ENCODE measurements at regions not wholly inside any gene's neighbourhood (a gene's known extent, or its start where the extent isn't known, plus 50 kb on each side); places are given as distances from the start of the nearest gene placed in this dataset.

GRCh38 chr6:92759178-92759577, 660.2 kb downstream of the EPHA7 start:
- Histone ChIP-seq H3K27me3 (ENCODE audit: insufficient read depth, poor library complexity, severe bottlenecking) (no peaks in the 10 kb centered on the region), H3K4me3 (replicated peaks; ENCODE audit: insufficient read depth, low read length) (no peak overlapping the region), H3K27ac (replicated peaks) (no peak overlapping the region)
- no peak for DNase-seq (ENCODE audit: low read depth in 1 of 2, low spot score in 1 of 2)
- TF ChIP-seq GABPA (IDR thresholded peaks at IDR 0.05; ENCODE audit: low read depth) (no peak), SPI1 (IDR thresholded peaks at IDR 0.05; ENCODE audit: borderline replicate concordance, low read depth) (no peak), POLR2AphosphoS5 (IDR thresholded peaks at IDR 0.05; ENCODE audit: low read depth) (no peak), REST (IDR thresholded peaks at IDR 0.05; ENCODE audit: insufficient replicate concordance, low read depth) (no peak), CTCF (IDR thresholded peaks at IDR 0.05; ENCODE audit: insufficient read depth, low read length) (no peak)

- no peaks in the 10 kb centered on the region for H3K27me3 ChIP-seq (ENCODE audit: insufficient read depth, poor library complexity, severe bottlenecking)
- DNase-seq (ENCODE audit: low read depth in 1 of 2, low spot score in 1 of 2), result no peak
- no peak for TF ChIP-seq GABPA (IDR thresholded peaks at IDR 0.05; ENCODE audit: low read depth)
- no peak for TF ChIP-seq SPI1 (IDR thresholded peaks at IDR 0.05; ENCODE audit: borderline replicate concordance, low read depth)
- TF ChIP-seq POLR2AphosphoS5 (IDR thresholded peaks at IDR 0.05; ENCODE audit: low read depth), result no peak
- no peak for TF ChIP-seq CTCF (IDR thresholded peaks at IDR 0.05; ENCODE audit: insufficient read depth, low read length)
- no peak for TF ChIP-seq REST (IDR thresholded peaks at IDR 0.05; ENCODE audit: insufficient replicate concordance, low read depth)
- no peak overlapping the region for H3K27ac ChIP-seq (replicated peaks)
- no peak overlapping the region for H3K4me3 ChIP-seq (replicated peaks; ENCODE audit: insufficient read depth, low read length)
These were observed 661.4 kb downstream of the EPHA7 start for GRCh38 chr6:92757925-92758324.

- Histone ChIP-seq H3K27ac (replicated peaks) (no peak overlapping the region), H3K4me3 (replicated peaks; ENCODE audit: insufficient read depth, low read length) (no peak overlapping the region), H3K27me3 (ENCODE audit: insufficient read depth, poor library complexity, severe bottlenecking) (no peaks in the 10 kb centered on the region)
- no peak for DNase-seq (ENCODE audit: low read depth in 1 of 2, low spot score in 1 of 2)
- no peak for TF ChIP-seq CTCF (IDR thresholded peaks at IDR 0.05; ENCODE audit: insufficient read depth, low read length)
- no peak for TF ChIP-seq POLR2AphosphoS5 (IDR thresholded peaks at IDR 0.05; ENCODE audit: low read depth)
- TF ChIP-seq GABPA (IDR thresholded peaks at IDR 0.05; ENCODE audit: low read depth), result no peak
- TF ChIP-seq REST (IDR thresholded peaks at IDR 0.05; ENCODE audit: insufficient replicate concordance, low read depth), result no peak
- no peak for TF ChIP-seq SPI1 (IDR thresholded peaks at IDR 0.05; ENCODE audit: borderline replicate concordance, low read depth)
These were observed 662.4 kb downstream of the EPHA7 start for GRCh38 chr6:92756912-92757311.
